ENCODE measurements at regions not wholly inside any gene's neighbourhood (a gene's known extent, or its start where the extent isn't known, plus 50 kb on each side); places are given as distances from the start of the nearest gene placed in this dataset.
A peak's percentile ranks its signal among the peaks of the same experiment; 100 is the strongest.
"Not testable (repeated sequence)": the region's sequence is repeated elsewhere in the genome, so short reads cannot be mapped to it uniquely, and the experiment has no call there.

DNA sequence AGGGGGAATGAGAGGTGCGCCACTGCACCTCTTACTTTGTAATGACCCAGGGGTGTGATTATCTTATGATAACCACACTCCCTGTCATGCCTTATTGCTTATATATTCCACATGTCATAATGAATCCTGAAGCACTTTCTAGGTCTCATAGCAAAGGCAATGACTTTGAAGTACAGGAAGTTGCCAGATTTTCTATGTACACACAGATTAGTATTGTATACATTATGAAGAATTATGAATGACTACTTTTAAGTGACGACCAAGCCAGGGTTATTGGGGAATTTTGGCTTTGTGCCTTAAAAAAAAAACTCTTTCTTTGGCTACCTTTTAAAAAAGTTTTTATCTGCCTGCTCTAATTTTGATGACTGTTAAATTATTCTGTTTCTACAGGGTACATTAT lies 269.6 kb downstream of the MDFIC start:
- no peaks in the 10 kb centered on the region for H3K27me3 Mint-ChIP-seq
- peaks cover 0 to 4% (median 1%) of the 10 kb centered on the region in 3 donors for H3K9me3 Mint-ChIP-seq
- H3K36me3 Mint-ChIP-seq: peaks cover 2% of the 10 kb centered on the region
- no peak overlapping the region for H3K27ac Mint-ChIP-seq
- H3K4me1 Mint-ChIP-seq: no peaks in the 10 kb centered on the region
- no peak overlapping the region for H3K4me3 Mint-ChIP-seq

DNA sequence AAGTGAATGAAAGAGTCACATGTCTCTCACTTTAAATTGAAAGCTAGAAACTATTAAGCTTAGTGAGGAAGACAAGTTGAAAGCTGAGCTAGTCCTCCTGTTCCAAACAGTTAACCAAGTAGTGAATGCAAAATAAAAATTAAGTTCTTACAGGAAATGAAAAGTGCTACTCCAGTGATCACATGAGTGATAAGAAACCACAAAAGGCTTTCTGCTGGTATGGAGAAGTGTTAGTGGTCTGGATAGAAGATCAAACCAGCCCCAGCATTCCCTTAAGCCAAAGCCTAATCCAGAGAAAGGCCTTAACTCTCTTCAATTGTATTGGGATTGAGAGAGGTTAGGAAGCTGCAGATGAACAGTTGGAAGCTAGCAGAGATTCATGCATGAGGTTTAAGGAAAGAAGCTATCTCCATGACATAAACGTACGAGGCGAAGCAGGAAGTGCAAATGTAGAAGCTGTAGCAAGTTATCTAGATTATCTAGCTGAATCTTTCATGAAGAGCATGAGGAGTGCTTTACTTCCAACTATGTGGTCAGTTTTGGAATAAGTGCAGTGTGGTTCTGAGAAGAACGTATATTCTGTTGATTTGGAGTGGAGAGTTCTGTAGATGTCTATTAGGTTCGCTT lies 261.6 kb downstream of the MDFIC start:
- peaks cover 2% of the 10 kb centered on the region for H3K36me3 Mint-ChIP-seq
- H3K4me3 Mint-ChIP-seq: no peak overlapping the region
- H3K27me3 Mint-ChIP-seq: no peaks in the 10 kb centered on the region
- peak overlapping the region in 1 of 3 donors; percentile 72 for H3K27ac Mint-ChIP-seq
- peaks cover 0 to 4% (median 1%) of the 10 kb centered on the region in 3 donors for H3K9me3 Mint-ChIP-seq
- peaks cover 3 to 10% (median 10%) of the 10 kb centered on the region in 3 donors for H3K4me1 Mint-ChIP-seq

DNA sequence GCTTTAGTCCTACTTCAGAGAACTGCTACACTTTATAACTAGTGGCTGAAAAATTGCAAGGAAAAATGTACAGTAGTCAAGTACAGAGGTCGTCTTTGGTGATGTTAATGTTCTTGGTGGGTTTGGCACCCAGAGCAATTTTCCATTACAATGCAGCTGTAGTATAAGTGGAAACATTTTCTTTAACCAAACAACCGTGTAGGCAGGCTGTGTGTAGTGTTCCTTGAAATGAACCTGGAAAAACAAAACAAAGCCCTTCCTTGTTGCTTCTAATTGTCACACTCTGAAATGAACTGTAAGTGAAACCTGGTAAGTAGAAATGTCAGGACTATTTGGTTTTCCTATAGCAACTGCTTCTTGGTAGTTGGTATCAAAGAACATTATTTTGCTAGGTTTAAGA lies 256.9 kb downstream of the MDFIC start:
- Mint-ChIP-seq H3K36me3 (no peaks in the 10 kb centered on the region), H3K9me3 (no peaks in the 10 kb centered on the region), H3K4me1 (peaks cover 3 to 8% (median 8%) of the 10 kb centered on the region in 3 donors), H3K4me3 (no peak overlapping the region), H3K27ac (no peak overlapping the region), H3K27me3 (peaks cover 4% of the 10 kb centered on the region)

DNA sequence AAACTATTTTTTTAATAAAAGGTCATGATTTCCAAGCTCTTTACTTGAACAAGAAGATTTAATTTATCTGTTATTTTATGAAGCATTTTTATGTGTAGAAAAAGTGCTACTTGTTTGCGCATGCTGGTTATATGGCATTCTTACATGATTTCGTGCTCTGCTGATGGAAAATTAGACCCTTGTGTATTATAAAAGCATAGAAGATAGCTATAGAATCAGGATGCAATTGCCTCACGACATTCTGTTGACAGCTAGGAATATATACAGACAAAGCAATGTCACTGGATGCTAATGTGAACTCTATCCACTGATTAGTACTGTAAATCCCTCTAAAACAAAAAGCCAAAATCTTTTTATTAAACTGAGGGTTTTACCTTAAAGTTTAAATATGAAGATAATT lies 255.9 kb downstream of the MDFIC start:
- Mint-ChIP-seq H3K27ac (no peak overlapping the region), H3K36me3 (no peaks in the 10 kb centered on the region), H3K4me3 (no peak overlapping the region), H3K4me1 (no peaks in the 10 kb centered on the region), H3K9me3 (peaks cover 0 to 3% (median 0%) of the 10 kb centered on the region in 3 donors), H3K27me3 (peaks cover 8% of the 10 kb centered on the region)

DNA sequence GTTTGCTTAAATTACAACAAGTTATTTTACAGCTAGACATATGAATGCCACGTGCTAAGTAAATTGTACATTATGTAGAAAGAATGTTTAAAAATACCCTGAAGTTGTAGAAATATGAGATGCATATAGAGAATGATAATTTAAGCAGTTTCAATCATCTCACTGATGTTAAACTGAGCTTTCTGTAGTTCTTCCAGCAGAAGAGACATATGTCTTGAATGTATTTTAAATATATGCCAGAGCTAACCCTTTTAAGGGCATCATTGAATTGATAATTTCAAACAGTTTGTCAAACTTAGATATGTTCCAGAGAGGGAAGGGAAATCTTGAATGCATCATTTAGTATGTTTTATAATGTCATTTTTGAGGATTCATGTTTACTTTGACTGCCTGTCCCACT lies 255.2 kb downstream of the MDFIC start:
- Mint-ChIP-seq H3K27ac (no peak overlapping the region), H3K4me1 (no peaks in the 10 kb centered on the region), H3K36me3 (no peaks in the 10 kb centered on the region), H3K27me3 (peaks cover 8% of the 10 kb centered on the region), H3K9me3 (peaks cover 0 to 4% (median 0%) of the 10 kb centered on the region in 3 donors), H3K4me3 (no peak overlapping the region)

DNA sequence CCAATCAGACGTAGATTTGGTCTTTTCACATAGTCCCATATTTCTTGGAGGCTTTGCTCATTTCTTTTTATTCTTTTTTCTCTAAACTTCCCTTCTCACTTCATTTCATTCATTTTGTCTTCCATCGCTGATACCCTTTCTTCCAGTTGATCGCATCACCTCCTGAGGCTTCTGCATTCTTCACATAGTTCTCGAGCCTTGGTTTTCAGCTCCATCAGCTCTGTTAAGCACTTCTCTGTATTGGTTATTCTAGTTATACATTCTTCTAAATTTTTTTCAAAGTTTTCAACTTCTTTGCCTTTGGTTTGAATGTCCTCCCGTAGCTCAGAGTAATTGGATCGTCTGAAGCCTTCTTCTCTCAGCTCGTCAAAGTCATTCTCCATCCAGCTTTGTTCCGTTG lies 250.5 kb downstream of the MDFIC start:
- H3K27ac Mint-ChIP-seq, H3K4me3 Mint-ChIP-seq, H3K36me3 Mint-ChIP-seq, H3K4me1 Mint-ChIP-seq, H3K27me3 Mint-ChIP-seq: not testable (repeated sequence)
- peaks cover 0 to 12% (median 2%) of the 10 kb centered on the region in 3 donors for H3K9me3 Mint-ChIP-seq

DNA sequence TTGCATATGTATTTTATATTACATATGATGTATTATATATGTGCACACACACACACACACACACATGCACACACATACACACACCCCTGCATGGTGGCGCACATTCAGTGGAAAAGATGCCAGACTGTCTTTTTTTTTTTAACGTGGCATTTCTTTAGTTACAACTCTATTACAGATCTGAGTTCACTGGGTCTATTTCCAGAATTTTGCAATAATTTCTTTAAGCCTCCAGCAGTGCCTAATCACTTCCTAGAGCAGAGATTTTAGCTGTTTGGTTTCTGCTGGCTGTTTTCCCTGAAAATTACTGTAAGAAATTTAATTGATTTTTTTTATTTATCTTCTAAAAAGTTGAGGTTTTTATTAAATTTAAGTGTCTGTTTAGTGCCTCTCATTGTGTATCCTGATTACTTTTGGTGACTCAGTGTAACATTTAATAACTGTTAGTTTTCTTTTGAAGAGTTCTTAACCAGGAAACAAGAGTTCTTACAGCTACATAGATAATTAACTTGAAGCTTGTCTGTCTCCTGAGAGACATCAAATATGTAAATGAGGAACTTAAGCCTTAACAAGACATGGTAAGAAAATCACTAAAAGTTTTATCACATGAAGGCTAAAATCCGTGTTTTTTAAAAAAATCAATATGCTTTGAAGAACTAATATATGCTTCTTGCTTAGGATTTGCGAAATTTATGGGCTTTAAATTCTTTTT lies 232.0 kb downstream of the MDFIC start:
- Mint-ChIP-seq H3K27me3 (peaks cover 4% of the 10 kb centered on the region), H3K27ac (no peak overlapping the region), H3K9me3 (peaks cover 0 to 2% (median 0%) of the 10 kb centered on the region in 3 donors), H3K36me3 (no peaks in the 10 kb centered on the region), H3K4me1 (no peaks in the 10 kb centered on the region), H3K4me3 (no peak overlapping the region)

DNA sequence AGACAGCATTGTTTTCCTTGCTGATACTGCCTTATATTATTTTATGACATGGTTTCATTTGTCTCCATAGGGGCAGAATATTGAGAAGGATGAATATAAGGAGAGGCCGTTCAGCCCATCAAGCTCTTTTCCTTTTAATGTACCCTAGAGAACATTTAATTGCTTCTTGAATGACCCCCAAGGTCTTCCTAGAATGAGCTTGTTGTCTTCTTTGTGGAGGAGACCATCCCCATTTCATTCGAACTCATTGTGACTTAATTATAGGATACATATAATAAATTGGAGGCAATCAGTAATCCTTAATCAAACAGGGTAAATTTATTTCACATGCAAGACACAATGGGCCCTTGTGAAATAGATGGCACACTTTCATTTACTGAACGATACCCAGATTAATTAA lies 231.3 kb downstream of the MDFIC start:
- no peaks in the 10 kb centered on the region for H3K4me1 Mint-ChIP-seq
- H3K36me3 Mint-ChIP-seq: no peaks in the 10 kb centered on the region
- H3K9me3 Mint-ChIP-seq: peaks cover 0 to 2% (median 0%) of the 10 kb centered on the region in 3 donors
- H3K4me3 Mint-ChIP-seq: no peak overlapping the region
- peaks cover 4% of the 10 kb centered on the region for H3K27me3 Mint-ChIP-seq
- no peak overlapping the region for H3K27ac Mint-ChIP-seq

DNA sequence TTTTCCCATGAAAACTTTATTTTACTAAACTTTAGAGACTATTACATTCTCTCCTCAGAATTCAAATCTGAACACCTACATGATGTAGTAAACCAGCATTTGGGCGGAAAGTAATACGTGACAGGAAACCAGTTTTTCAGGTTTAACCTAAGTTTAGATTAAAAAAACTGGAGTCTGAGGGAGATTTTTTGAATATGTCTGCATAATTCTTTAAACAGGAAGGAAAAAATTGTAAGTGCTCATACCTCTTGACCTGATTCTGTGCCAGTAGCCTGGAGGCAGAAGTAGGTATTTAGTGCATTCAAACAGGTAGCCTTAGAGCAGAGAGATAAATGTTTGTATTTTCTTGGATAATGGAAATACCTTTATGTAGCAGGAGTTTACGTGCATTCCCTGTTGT lies 224.3 kb downstream of the MDFIC start:
- H3K4me1 Mint-ChIP-seq: no peaks in the 10 kb centered on the region
- H3K27ac Mint-ChIP-seq: no peak overlapping the region
- H3K4me3 Mint-ChIP-seq: no peak overlapping the region
- H3K27me3 Mint-ChIP-seq: no peaks in the 10 kb centered on the region
- H3K9me3 Mint-ChIP-seq: no peaks in the 10 kb centered on the region
- H3K36me3 Mint-ChIP-seq: no peaks in the 10 kb centered on the region

DNA sequence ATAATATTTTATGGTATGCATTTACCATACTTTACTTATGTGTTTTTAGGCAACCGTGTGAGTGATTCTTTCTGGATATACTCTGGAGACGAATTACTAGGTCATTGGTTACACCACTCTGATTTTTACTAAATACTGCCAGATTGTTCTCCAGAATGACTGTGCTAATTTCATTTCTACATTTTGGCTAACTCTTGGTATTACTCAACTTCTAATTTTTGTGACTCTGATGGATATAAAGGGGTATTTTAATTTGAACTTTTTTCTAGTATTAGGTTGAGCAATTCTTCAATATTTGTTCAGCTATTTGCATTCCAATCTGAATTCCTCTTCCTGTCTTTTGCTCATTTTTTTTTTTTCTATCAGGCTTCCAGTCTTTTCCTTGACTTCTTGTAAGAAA lies 223.6 kb downstream of the MDFIC start:
- no peaks in the 10 kb centered on the region for H3K36me3 Mint-ChIP-seq
- H3K4me1 Mint-ChIP-seq: no peaks in the 10 kb centered on the region
- no peak overlapping the region for H3K4me3 Mint-ChIP-seq
- no peaks in the 10 kb centered on the region for H3K9me3 Mint-ChIP-seq
- no peak overlapping the region for H3K27ac Mint-ChIP-seq
- H3K27me3 Mint-ChIP-seq: peaks cover 1% of the 10 kb centered on the region

DNA sequence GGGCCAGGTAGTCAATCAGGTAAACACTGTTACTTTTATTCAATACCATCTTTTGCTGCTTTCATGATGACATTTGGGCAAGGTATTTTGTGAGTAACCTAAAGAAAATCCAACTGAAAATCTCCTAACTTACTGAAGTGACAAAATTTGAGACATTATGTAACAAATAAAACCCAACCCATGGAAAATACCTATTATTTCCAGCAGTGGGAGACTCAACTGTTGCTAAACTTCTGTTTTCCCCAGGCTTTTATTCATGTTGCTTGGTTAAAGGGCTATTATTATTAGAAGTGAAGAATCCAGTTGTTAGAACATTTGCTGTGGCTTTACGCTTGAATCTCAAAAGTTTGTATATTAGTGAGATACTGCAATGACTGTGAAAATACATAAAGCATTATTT lies 215.9 kb downstream of the MDFIC start:
- Mint-ChIP-seq H3K9me3 (peaks cover 0 to 3% (median 1%) of the 10 kb centered on the region in 3 donors), H3K27ac (no peak overlapping the region), H3K4me1 (peaks cover 0 to 1% (median 0%) of the 10 kb centered on the region in 3 donors)

DNA sequence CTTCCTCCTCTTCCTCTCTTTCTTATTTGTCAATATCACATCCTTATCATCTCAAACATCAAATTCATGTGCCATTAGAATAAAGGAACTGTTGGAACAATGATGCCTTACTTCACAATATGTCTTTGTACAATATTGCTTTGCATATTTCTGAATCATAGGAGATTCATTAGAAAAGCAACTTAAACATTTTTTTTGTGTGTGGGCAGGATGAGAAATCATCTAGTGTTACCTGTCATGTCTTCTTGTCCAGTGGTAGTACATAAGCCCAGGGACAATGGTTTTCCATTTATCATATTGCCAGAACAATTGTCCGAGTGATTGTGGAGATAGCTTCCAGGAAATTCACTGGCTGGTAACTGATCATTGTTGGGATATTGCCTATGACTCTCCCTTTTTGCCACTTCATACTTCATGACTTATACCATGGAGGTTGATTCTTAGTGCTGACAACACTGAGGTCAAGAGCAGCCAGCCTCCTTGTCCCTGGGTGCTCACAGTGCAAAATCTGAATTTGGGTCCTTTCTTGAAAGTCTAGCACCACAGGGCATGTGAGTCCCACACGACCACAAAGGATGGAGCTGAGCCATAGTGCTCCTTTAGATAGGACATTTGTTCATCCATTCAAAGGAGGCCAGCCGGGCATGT lies 215.0 kb downstream of the MDFIC start:
- Mint-ChIP-seq H3K27ac (peak overlapping the region in 1 of 3 donors; percentile 4), H3K4me3 (no peak overlapping the region), H3K9me3 (peaks cover 0 to 3% (median 1%) of the 10 kb centered on the region in 3 donors), H3K27me3 (peaks cover 9% of the 10 kb centered on the region), H3K4me1 (peaks cover 0 to 1% (median 0%) of the 10 kb centered on the region in 3 donors), H3K36me3 (no peaks in the 10 kb centered on the region)

More for the DNA sequence above, 215.9 kb downstream of the MDFIC start:
- Mint-ChIP-seq H3K36me3 (no peaks in the 10 kb centered on the region), H3K27me3 (peaks cover 9% of the 10 kb centered on the region), H3K4me3 (no peak overlapping the region)

DNA sequence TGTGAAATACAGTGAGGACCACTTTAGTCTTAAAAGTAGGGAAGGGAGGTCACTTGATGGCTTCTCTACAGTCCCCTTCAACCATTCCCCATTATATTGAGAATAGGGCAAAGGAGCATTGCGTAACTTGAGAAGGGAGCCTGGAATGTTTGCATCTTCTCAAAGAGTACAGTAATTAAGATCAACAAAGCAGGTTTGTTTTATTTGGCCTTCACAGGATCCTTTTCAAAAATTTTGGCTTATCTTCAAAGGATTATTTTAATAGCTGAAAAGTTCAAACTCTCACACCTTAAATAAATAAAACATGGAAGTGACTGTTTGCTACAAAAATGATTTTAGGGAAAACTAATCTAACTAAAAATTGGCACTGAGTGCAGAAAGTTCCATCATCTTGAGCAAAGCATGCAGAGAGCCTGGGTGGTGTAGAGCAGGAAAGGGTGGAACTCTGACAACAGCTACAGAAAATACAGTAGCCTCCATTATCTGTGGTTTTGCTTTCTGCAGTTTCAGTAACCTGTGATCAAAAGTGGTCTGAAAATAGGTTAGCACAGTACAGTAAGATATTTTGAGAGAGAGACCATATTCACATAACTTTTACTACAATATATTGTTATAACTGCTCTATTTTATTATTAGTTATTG lies 214.0 kb downstream of the MDFIC start:
- Mint-ChIP-seq H3K36me3 (no peaks in the 10 kb centered on the region), H3K9me3 (peaks cover 0 to 3% (median 1%) of the 10 kb centered on the region in 3 donors), H3K27me3 (peaks cover 9% of the 10 kb centered on the region), H3K4me3 (no peak overlapping the region), H3K4me1 (peaks cover 0 to 1% (median 0%) of the 10 kb centered on the region in 3 donors), H3K27ac (no peak overlapping the region)

DNA sequence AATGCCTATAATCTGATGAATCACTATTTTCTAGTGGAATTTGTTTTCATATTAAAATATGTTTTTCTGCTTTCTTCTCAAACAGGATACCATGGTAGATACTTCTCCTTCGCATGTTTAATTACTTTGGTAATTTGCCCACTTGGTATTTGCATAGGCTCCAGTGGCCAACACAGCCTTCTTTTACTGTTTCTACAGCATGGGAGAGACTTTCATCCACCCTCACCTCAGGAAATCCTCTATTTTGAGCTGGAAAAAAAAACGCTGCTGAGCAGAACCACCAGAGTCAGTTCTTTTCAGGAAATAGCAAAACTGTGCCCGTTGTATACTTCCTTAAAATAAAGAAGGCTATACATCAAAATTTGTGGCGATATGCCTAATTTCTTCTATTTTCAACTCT lies 213.3 kb downstream of the MDFIC start:
- Mint-ChIP-seq H3K27me3 (peaks cover 5% of the 10 kb centered on the region), H3K4me3 (no peak overlapping the region), H3K4me1 (peaks cover 0 to 1% (median 0%) of the 10 kb centered on the region in 3 donors), H3K36me3 (no peaks in the 10 kb centered on the region), H3K27ac (no peak overlapping the region), H3K9me3 (peaks cover 0 to 3% (median 1%) of the 10 kb centered on the region in 3 donors)

DNA sequence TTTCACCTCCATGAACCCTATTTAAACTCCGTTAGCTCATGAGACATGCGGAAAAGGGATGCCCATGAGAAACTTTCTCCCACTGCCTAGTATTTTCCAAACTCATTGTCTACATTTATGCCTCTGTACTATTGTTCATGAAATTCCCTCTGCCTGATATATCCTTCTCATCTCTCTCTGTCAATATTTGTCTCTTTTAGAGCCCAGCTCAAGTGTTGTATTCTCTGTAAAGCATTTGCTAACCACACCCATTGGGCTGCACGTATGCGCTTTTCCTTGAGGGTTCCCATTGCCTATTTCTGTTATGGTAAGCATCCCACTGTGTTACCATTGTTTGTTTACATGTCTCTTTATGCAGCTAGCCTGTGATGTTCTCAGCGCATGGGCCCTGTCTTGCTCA lies 211.4 kb downstream of the MDFIC start:
- Mint-ChIP-seq H3K27me3 (peaks cover 5% of the 10 kb centered on the region), H3K9me3 (peaks cover 0 to 3% (median 1%) of the 10 kb centered on the region in 3 donors), H3K27ac (no peak overlapping the region), H3K4me3 (no peak overlapping the region), H3K4me1 (peaks cover 0 to 1% (median 0%) of the 10 kb centered on the region in 3 donors), H3K36me3 (no peaks in the 10 kb centered on the region)

Measured in IgD-negative memory B cell (primary cell).